GM12878 (cell line): ENCODE measurements at regions not wholly inside any gene's neighbourhood (a gene's known extent, or its start where the extent isn't known, plus 50 kb on each side); places are given as distances from the start of the nearest gene placed in this dataset.

Experiments
- ATAC-seq: fragments of 200-7000 bp; cut with Tn5 transposase; 3 replicates; pipeline ENCODE4 v1.9.1; 2020; ENCODE audit warnings: mild to moderate bottlenecking, moderate library complexity
- BruUV-seq: library from RNA; stranded (reverse); fragments of 400-500 nt; replicated peaks from 2 replicates; lab custom pipeline; 2021; lab: Mats Ljungman, UMichigan
- CTCF ChIA-PET: fragments of 300-600 bp; sonication (Branson Sonifier 250); formaldehyde crosslinking; extraction: SDS; loops from one replicate; lab custom pipeline; 2021; ENCODE audit warnings: inconsistent platforms; lab: Yijun Ruan, JAX
- POLR2A ChIA-PET: fragments of 350-600 bp; formaldehyde crosslinking; extraction: SDS; loops from one replicate; lab custom pipeline; 2021; ENCODE audit warnings: inconsistent platforms; lab: Charles Lee
- RAD21 ChIA-PET: fragments of 300-600 bp; sonication (Branson Sonifier 250); formaldehyde crosslinking; loops from one replicate; lab custom pipeline; 2023; ENCODE audit warnings: antibody characterized with exemption; ENCODE audit not compliant: unreplicated experiment; lab: Charles Lee
- SMC1A ChIA-PET: fragments of 300-600 bp; sonication (Branson Sonifier 250); formaldehyde crosslinking; loops from one replicate; lab custom pipeline; 2023; ENCODE audit not compliant: unreplicated experiment, uncharacterized antibody; lab: Charles Lee
- DNase-seq: peaks from one replicate; pipeline ENCODE4 v3.0.0-alpha.2; 2011; ENCODE audit warnings: low read depth, low spot score
- FAIRE-seq: peaks from 3 replicates; lab custom pipeline; 2011; peaks lifted over from hg19 to GRCh38; lab: Jason Lieb, UNC
- H2AFZ ChIP-seq: 2 replicates; pipeline ENCODE4 v1.6.0; 2011; ENCODE audit warnings: low read depth, low read length, control low read depth; ENCODE audit not compliant: control insufficient read depth
- H3K27ac ChIP-seq: 2 replicates; pipeline ENCODE4 v1.5.1; 2011; ENCODE audit warnings: control low read depth; ENCODE audit not compliant: control insufficient read depth, insufficient read depth
- H3K27me3 ChIP-seq, 2 experiments: replicated peaks in 1 of 2; 2 replicates each; pipeline versions ENCODE4 v1.6.0 to v1.6.1; 2011; ENCODE audit warnings: low read length in 1 of 2; ENCODE audit not compliant: control insufficient read depth in 2 of 2, insufficient read depth in 2 of 2
- H3K36me3 ChIP-seq, 2 experiments: 2 replicates each; pipeline ENCODE4 v1.5.1; 2011; ENCODE audit warnings: low read length in 1 of 2; ENCODE audit not compliant: control insufficient read depth in 2 of 2, insufficient read depth in 2 of 2
- H3K4me1 ChIP-seq: 2 replicates; pipeline ENCODE4 v1.6.1; 2011; ENCODE audit warnings: mild to moderate bottlenecking, low read length, moderate library complexity, mixed read lengths; ENCODE audit not compliant: control insufficient read depth, insufficient read depth
- H3K4me2 ChIP-seq: 2 replicates; pipeline ENCODE4 v1.6.0; 2011; ENCODE audit warnings: control low read depth; ENCODE audit not compliant: control insufficient read depth, insufficient read depth
- H3K4me3 ChIP-seq: fragments of 200-600 bp; sonication (generic); 2 replicates; pipeline ENCODE4 v1.5.1; 2016
- H3K79me2 ChIP-seq: 2 replicates; pipeline ENCODE4 v1.6.0; 2011; ENCODE audit warnings: low read length; ENCODE audit not compliant: control insufficient read depth, insufficient read depth
- H3K9ac ChIP-seq: 2 replicates; pipeline ENCODE4 v1.8.0; 2011; ENCODE audit warnings: low read length, control low read depth, mixed read lengths; ENCODE audit not compliant: control insufficient read depth, insufficient read depth
- H3K9me3 ChIP-seq: replicated peaks from 3 replicates; pipeline ENCODE4 v1.5.1; 2011; ENCODE audit warnings: mild to moderate bottlenecking, low read length; ENCODE audit not compliant: control insufficient read depth, insufficient read depth
- H4K20me1 ChIP-seq: 2 replicates; pipeline ENCODE4 v1.6.0; 2011; ENCODE audit not compliant: control insufficient read depth, insufficient read depth
- BCL3 ChIP-seq: IDR thresholded peaks from 2 replicates; pipeline ENCODE4 v1.6.1; 2011; ENCODE audit warnings: borderline replicate concordance, low read depth, mild to moderate bottlenecking, moderate library complexity, low read length; ENCODE audit not compliant: insufficient read depth, poor library complexity, severe bottlenecking
- BRCA1 ChIP-seq: IDR thresholded peaks from 2 replicates; pipeline ENCODE4 v1.6.1; 2011; ENCODE audit warnings: low read depth, low read length, improper control_type of control experiment
- CHD1 ChIP-seq: IDR thresholded peaks from 2 replicates; pipeline ENCODE4 v1.6.1; 2012; ENCODE audit warnings: low read depth, low read length, improper control_type of control experiment
- CHD4 ChIP-seq: fragments of 200-600 bp; sonication (generic); IDR thresholded peaks from 2 replicates; pipeline ENCODE4 v1.6.1; 2016; ENCODE audit warnings: mild to moderate bottlenecking
- CUX1 ChIP-seq: IDR thresholded peaks from 2 replicates; pipeline ENCODE4 v1.6.1; 2012; ENCODE audit warnings: improper control_type of control experiment, low read depth, low read length; ENCODE audit not compliant: insufficient replicate concordance
- GATAD2B ChIP-seq: fragments of 450-650 bp; conservative IDR thresholded peaks from 2 replicates; pipeline ENCODE4 v1.6.1; 2017; ENCODE audit warnings: low read depth, mild to moderate bottlenecking, moderate library complexity
- HDAC2 ChIP-seq: fragments of 200-600 bp; sonication (generic); IDR thresholded peaks from 2 replicates; pipeline ENCODE4 v1.6.1; 2017
- KAT2A ChIP-seq: conservative IDR thresholded peaks from 2 replicates; pipeline ENCODE4 v1.6.1; 2011; ENCODE audit warnings: low read depth, low read length; ENCODE audit not compliant: control insufficient read depth
- MXI1 ChIP-seq: fragments of 150-350 bp; IDR thresholded peaks from 2 replicates; pipeline ENCODE4 v1.6.1; 2011; ENCODE audit warnings: low read depth, mild to moderate bottlenecking, inconsistent platforms, low read length, improper control_type of control experiment
- SIX5 ChIP-seq: IDR thresholded peaks from 2 replicates; pipeline ENCODE4 v1.6.1; 2011; ENCODE audit warnings: mild to moderate bottlenecking, low read depth, low read length, moderate library complexity; ENCODE audit not compliant: severe bottlenecking
- SMAD1 ChIP-seq: fragments of 450-650 bp; IDR thresholded peaks from 2 replicates; pipeline ENCODE4 v1.6.1; 2018; ENCODE audit warnings: mild to moderate bottlenecking, low read depth; ENCODE audit not compliant: partially characterized antibody
- SMARCA5 ChIP-seq: fragments of 450-650 bp; IDR thresholded peaks from 2 replicates; pipeline ENCODE4 v1.6.1; 2017; ENCODE audit warnings: mild to moderate bottlenecking
- SREBF2 ChIP-seq: IDR thresholded peaks from 2 replicates; pipeline ENCODE4 v1.6.1; 2012; ENCODE audit warnings: mild to moderate bottlenecking, low read length
- SRF ChIP-seq, 2 experiments: IDR thresholded peaks; 2 replicates each; pipeline ENCODE4 v1.6.1; 2011; ENCODE audit warnings: low read depth in 2 of 2, low read length in 2 of 2, mild to moderate bottlenecking in 1 of 2, moderate library complexity in 1 of 2
- ZBTB11 ChIP-seq: fragments of 450-650 bp; formaldehyde crosslinking; IDR thresholded peaks from 2 replicates; pipeline ENCODE4 v1.5.0; 2022; ENCODE audit warnings: mild to moderate bottlenecking, missing genetic modification characterization
- ZNF384 ChIP-seq: IDR thresholded peaks from 2 replicates; pipeline ENCODE4 v1.6.1; 2012; ENCODE audit warnings: low read depth, mild to moderate bottlenecking, low read length, improper control_type of control experiment, borderline replicate concordance
- WGBS: methylation state at CpG from one replicate; pipeline ENCODE4 v1.1.6; 2016; ENCODE audit warnings: low lambda C conversion rate; ENCODE audit not compliant: insufficient replicate concordance, insufficient coverage; ENCODE audit errors: missing lambda C conversion rate; 5-methylcytosine and 5-hydroxymethylcytosine counted together
- in situ Hi-C: fragments of 300-500 bp; cut with MboI; formaldehyde crosslinking; loops from 9 replicates; pipeline ENCODE4 v1.14.3; 2018; ENCODE audit warnings: mixed read lengths
- intact Hi-C: fragments of 100-400 bp; cut with micrococcal nuclease; formaldehyde crosslinking; loops from one replicate; pipeline ENCODE4 v1.14.2; 2022; ENCODE audit not compliant: unreplicated experiment

GRCh38 chr2:155908567-155908966, 424.0 kb downstream of the NR4A2 start:
- no peak overlapping the region for H3K9ac ChIP-seq
- ChIA-PET RAD21 (no interaction called here), SMC1A (no interaction called here), POLR2A (interaction anchor here (0.5 kb wide), 1 partner anchor 536 kb away, joined by 4 read pairs; no protein-coding TSS in a partner anchor), CTCF (no interaction called here)
- no peaks in the 10 kb centered on the region for H3K4me1 ChIP-seq
- no peak overlapping the region for H2AFZ ChIP-seq
- no peaks in the 10 kb centered on the region for H3K36me3 ChIP-seq
- H4K20me1 ChIP-seq, result no peaks in the 10 kb centered on the region; the same call in 1 of the 2 replicates
- no peak overlapping the region for H3K4me2 ChIP-seq
- BruUV-seq, result no TSS peak
- no peak overlapping the region for H3K4me3 ChIP-seq
- no peak for FAIRE-seq
- in situ Hi-C loops, result no loop called here
- H3K27ac ChIP-seq, result no peak overlapping the region
- no peaks in the 10 kb centered on the region for H3K9me3 ChIP-seq
- 0% methylated on average over 1 of the region's 1 CpG for WGBS
- no peaks in the 10 kb centered on the region for H3K79me2 ChIP-seq
- DNase-seq, result no peak
- intact Hi-C loops, result no loop called here
- no peaks in the 10 kb centered on the region for H3K27me3 ChIP-seq
- ATAC-seq, result no peak
- TF ChIP-seq MXI1 (no peak), SMARCA5 (no peak), CHD1 (no peak), SIX5 (no peak), GATAD2B (no peak), BRCA1 (no peak), HDAC2 (no peak), SREBF2 (no peak), ZBTB11 (CRISPR knock-in tag) (no peak), BCL3 (no peak), CHD4 (no peak), SRF (IDR thresholded peaks at IDR 0.05; ENCODE audit: low read depth in 2 of 2, low read length in 2 of 2) (no peak), CUX1 (no peak), KAT2A (no peak), ZNF384 (no peak), SMAD1 (no peak)
